Germinal center (tissue), 1 donor: ENCODE measurements at regions not wholly inside any gene's neighbourhood (a gene's known extent, or its start where the extent isn't known, plus 50 kb on each side); places are given as distances from the start of the nearest gene placed in this dataset.

Source experiments
- DNase-seq: peaks from one replicate; pipeline ENCODE4 v3.0.0; 2012; ENCODE audit warnings: mixed read lengths, low spot score

- no peak for DNase-seq
Observed at GRCh38 chr16:73255031-73255430, 207.1 kb upstream of the ZFHX3 start.

- DNase-seq, result no peak
Observed at GRCh38 chr16:73253922-73254480, 206.1 kb upstream of the ZFHX3 start.

GRCh38 chr16:73252446-73252845 is 204.5 kb upstream of the ZFHX3 start:
- no peak for DNase-seq

- no peak for DNase-seq
Observed at GRCh38 chr16:73251608-73252007, 203.7 kb upstream of the ZFHX3 start.

- no peak for DNase-seq
Observed at GRCh38 chr16:73248316-73248715, 200.4 kb upstream of the ZFHX3 start.

- DNase-seq, result no peak
Observed at GRCh38 chr16:73240920-73241319, 193.0 kb upstream of the ZFHX3 start.

GRCh38 chr16:73237601-73238000 is 189.7 kb upstream of the ZFHX3 start:
- DNase-seq, result no peak

GRCh38 chr16:73234496-73234895 is 186.6 kb upstream of the ZFHX3 start:
- DNase-seq, result no peak

GRCh38 chr16:73233846-73234424 is 186.0 kb upstream of the ZFHX3 start:
- DNase-seq, result no peak

GRCh38 chr16:73233329-73233765 is 185.4 kb upstream of the ZFHX3 start:
- no peak for DNase-seq

- DNase-seq, result no peak
Observed at GRCh38 chr16:73232555-73233328, 184.8 kb upstream of the ZFHX3 start.

GRCh38 chr16:73231944-73232554 is 184.1 kb upstream of the ZFHX3 start:
- no peak for DNase-seq

- DNase-seq, result no peak
Observed at GRCh38 chr16:73231379-73231778, 183.5 kb upstream of the ZFHX3 start.

- DNase-seq, result no peak
Observed at GRCh38 chr16:73230651-73231050, 182.7 kb upstream of the ZFHX3 start.

- DNase-seq, result no peak
Observed at GRCh38 chr16:73228649-73229048, 180.7 kb upstream of the ZFHX3 start.

GRCh38 chr16:73226675-73227074 is 178.7 kb upstream of the ZFHX3 start:
- no peak for DNase-seq

- DNase-seq, result no peak
Observed at GRCh38 chr16:73225983-73226382, 178.1 kb upstream of the ZFHX3 start.

- no peak for DNase-seq
Observed at GRCh38 chr16:73220836-73221235, 172.9 kb upstream of the ZFHX3 start.

- no peak for DNase-seq
Observed at GRCh38 chr16:73219176-73219575, 171.2 kb upstream of the ZFHX3 start.

- no peak for DNase-seq
Observed at GRCh38 chr16:73217654-73218053, 169.7 kb upstream of the ZFHX3 start.

GRCh38 chr16:73216932-73217331 is 169.0 kb upstream of the ZFHX3 start:
- DNase-seq, result no peak

GRCh38 chr16:73215678-73216377 is 167.9 kb upstream of the ZFHX3 start:
- no peak for DNase-seq
